GM21529 (cell line): ENCODE measurements at regions not wholly inside any gene's neighbourhood (a gene's known extent, or its start where the extent isn't known, plus 50 kb on each side); places are given as distances from the start of the nearest gene placed in this dataset.

Experiments used
- ATAC-seq: cut with Tn5 transposase; IDR thresholded peaks from one replicate; pipeline ENCODE4 v1.9.1; 2021; ENCODE audit not compliant: unreplicated experiment

GRCh38 chr4:57633212-57633859 lies 523.2 kb upstream of the IGFBP7 start:
- no peak for ATAC-seq

GRCh38 chr4:57632564-57632963 lies 522.4 kb upstream of the IGFBP7 start:
- no peak for ATAC-seq

- ATAC-seq, result no peak
Observed at GRCh38 chr4:57631147-57631546, 521.0 kb upstream of the IGFBP7 start.

- no peak for ATAC-seq
Observed at GRCh38 chr4:57628004-57628403, 517.8 kb upstream of the IGFBP7 start.

- no peak for ATAC-seq
Observed at GRCh38 chr4:57614257-57614932, 504.2 kb upstream of the IGFBP7 start.

- ATAC-seq, result no peak
Observed at GRCh38 chr4:57612279-57612678, 502.1 kb upstream of the IGFBP7 start.

GRCh38 chr4:57607566-57608180 lies 497.5 kb upstream of the IGFBP7 start:
- no peak for ATAC-seq

GRCh38 chr4:57605376-57605775 lies 495.2 kb upstream of the IGFBP7 start:
- no peak for ATAC-seq

- ATAC-seq, result no peak
Observed at GRCh38 chr4:57602141-57602540, 492.0 kb upstream of the IGFBP7 start.

GRCh38 chr4:57591073-57591472 lies 480.9 kb upstream of the IGFBP7 start:
- ATAC-seq, result no peak

- no peak for ATAC-seq
Observed at GRCh38 chr4:57588557-57588956, 478.4 kb upstream of the IGFBP7 start.

GRCh38 chr4:57580710-57581599 lies 470.8 kb upstream of the IGFBP7 start:
- no peak for ATAC-seq

GRCh38 chr4:57575426-57575825 lies 465.2 kb upstream of the IGFBP7 start:
- ATAC-seq, result no peak

GRCh38 chr4:57554556-57555092 lies 444.4 kb upstream of the IGFBP7 start:
- no peak for ATAC-seq

GRCh38 chr4:57553728-57554127 lies 443.5 kb upstream of the IGFBP7 start:
- ATAC-seq, result no peak

- ATAC-seq, result no peak
Observed at GRCh38 chr4:57550198-57550597, 440.0 kb upstream of the IGFBP7 start.

- no peak for ATAC-seq
Observed at GRCh38 chr4:57548856-57549255, 438.7 kb upstream of the IGFBP7 start.

GRCh38 chr4:57544811-57545654 lies 434.8 kb upstream of the IGFBP7 start:
- ATAC-seq, result no peak

GRCh38 chr4:57504797-57505530 lies 394.8 kb upstream of the IGFBP7 start:
- ATAC-seq, result no peak

GRCh38 chr4:57504139-57504538 lies 394.0 kb upstream of the IGFBP7 start:
- no peak for ATAC-seq
